Gastroesophageal sphincter (tissue), 4 donors: ENCODE measurements at regions not wholly inside any gene's neighbourhood (a gene's known extent, or its start where the extent isn't known, plus 50 kb on each side); places are given as distances from the start of the nearest gene placed in this dataset.
"Not testable (repeated sequence)": the region's sequence is repeated elsewhere in the genome, so short reads cannot be mapped to it uniquely, and the experiment has no call there.

Experiments
- ATAC-seq: fragments of 150-250 bp; one replicate; pipeline ENCODE4 v1.9.1; 2016; ENCODE audit warnings: mild to moderate bottlenecking, moderate library complexity
- H3K27ac ChIP-seq, 4 donors: fragments of 200-600 bp; sonication (generic) in 3 of 4; 1 replicate in 3 of 4; 2 replicates in 1 of 4; pipeline ENCODE4 v1.5.1; 2016 to 2019
- H3K27me3 ChIP-seq: fragments of 200-600 bp; sonication (generic); one replicate; pipeline ENCODE4 v1.5.1; 2019
- H3K36me3 ChIP-seq, 2 donors: fragments of 200-600 bp; sonication (generic); one replicate each; pipeline ENCODE4 v1.5.1; 2019; ENCODE audit warnings: control low read depth in 1 of 2
- H3K4me1 ChIP-seq, 3 donors: fragments of 200-600 bp; sonication (generic); 1 replicate in 2 of 3; 2 replicates in 1 of 3; pipeline ENCODE4 v1.5.1; 2016 to 2019; ENCODE audit warnings: control low read depth in 2 of 3
- H3K4me3 ChIP-seq, 2 donors: fragments of 200-600 bp; sonication (generic); one replicate each; pipeline ENCODE4 v1.5.1; 2019; ENCODE audit warnings: mild to moderate bottlenecking in 1 of 2, moderate library complexity in 1 of 2
- H3K9me3 ChIP-seq, 3 donors: fragments of 200-600 bp; sonication (generic); one replicate each; pipeline ENCODE4 v1.5.1; 2017 to 2019; ENCODE audit warnings: control low read depth in 2 of 3
- EP300 ChIP-seq: sonication (generic); formaldehyde crosslinking; IDR thresholded peaks from one replicate; pipeline ENCODE4 v1.6.1; 2017; ENCODE audit warnings: antibody characterized with exemption, mild to moderate bottlenecking
- POLR2A ChIP-seq, 2 donors: fragments of 450-650 bp; IDR thresholded peaks; one replicate each; pipeline ENCODE4 v1.6.1; 2017; ENCODE audit warnings: antibody characterized with exemption in 2 of 2, mild to moderate bottlenecking in 2 of 2, moderate library complexity in 1 of 2
- POLR2AphosphoS5 ChIP-seq: sonication (generic); formaldehyde crosslinking; IDR thresholded peaks from one replicate; pipeline ENCODE4 v1.6.1; 2017; ENCODE audit warnings: antibody characterized with exemption
- WGBS, 2 donors: methylation state at CpG; one replicate each; pipeline ENCODE4 v1.1.5; 2018; ENCODE audit warnings: low coverage in 1 of 2; 5-methylcytosine and 5-hydroxymethylcytosine counted together
- TF ChIP-seq, protein P1 (sequence below), 4 experiments: fragments of 200-600 bp in 2 of 4; fragments of 450-650 bp in 2 of 4; sonication (generic) in 1 of 4; IDR thresholded peaks; one replicate each; pipeline ENCODE4 v1.5.1; 2017 to 2019; ENCODE audit warnings: antibody characterized with exemption in 4 of 4, mild to moderate bottlenecking in 2 of 4, moderate library complexity in 2 of 4

DNA sequence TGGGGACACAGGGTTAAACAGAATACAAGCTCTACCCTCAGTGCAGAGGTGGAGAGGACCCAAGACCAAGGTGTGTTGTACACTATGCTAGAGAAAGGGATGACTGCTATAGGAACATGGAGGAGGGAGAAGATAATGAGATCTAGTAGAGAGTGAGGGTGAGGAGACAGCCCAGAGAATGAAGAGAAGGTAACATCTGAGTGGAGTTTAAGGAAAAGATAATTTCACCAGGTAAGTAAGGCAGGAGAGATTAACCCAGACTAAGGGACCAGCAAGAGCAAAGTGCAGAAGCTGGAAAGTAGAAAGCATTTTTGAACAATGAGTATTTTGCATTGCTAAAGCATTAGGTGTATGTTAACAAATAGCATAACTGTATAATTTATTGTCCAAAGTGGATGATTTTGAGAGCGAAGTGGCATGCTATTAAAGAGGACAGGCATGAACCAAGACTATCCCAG, 128.8 kb downstream of the RASSF10 start:
- no peaks in the 10 kb centered on the region for H3K9me3 ChIP-seq
- no peak overlapping the region for H3K4me3 ChIP-seq
- TF ChIP-seq POLR2A (IDR thresholded peaks at IDR 0.05) (no peak), POLR2AphosphoS5 (no peak), EP300 (no peak)
- TF ChIP-seq, protein P1, sequence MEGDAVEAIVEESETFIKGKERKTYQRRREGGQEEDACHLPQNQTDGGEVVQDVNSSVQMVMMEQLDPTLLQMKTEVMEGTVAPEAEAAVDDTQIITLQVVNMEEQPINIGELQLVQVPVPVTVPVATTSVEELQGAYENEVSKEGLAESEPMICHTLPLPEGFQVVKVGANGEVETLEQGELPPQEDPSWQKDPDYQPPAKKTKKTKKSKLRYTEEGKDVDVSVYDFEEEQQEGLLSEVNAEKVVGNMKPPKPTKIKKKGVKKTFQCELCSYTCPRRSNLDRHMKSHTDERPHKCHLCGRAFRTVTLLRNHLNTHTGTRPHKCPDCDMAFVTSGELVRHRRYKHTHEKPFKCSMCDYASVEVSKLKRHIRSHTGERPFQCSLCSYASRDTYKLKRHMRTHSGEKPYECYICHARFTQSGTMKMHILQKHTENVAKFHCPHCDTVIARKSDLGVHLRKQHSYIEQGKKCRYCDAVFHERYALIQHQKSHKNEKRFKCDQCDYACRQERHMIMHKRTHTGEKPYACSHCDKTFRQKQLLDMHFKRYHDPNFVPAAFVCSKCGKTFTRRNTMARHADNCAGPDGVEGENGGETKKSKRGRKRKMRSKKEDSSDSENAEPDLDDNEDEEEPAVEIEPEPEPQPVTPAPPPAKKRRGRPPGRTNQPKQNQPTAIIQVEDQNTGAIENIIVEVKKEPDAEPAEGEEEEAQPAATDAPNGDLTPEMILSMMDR (IDR thresholded peaks at IDR 0.05), result no peak
- 83% methylated on average over 1 of the region's 1 CpG; no CpG with 5 or more reads in 1 of the 2 donors for WGBS, 2 donors
- no peaks in the 10 kb centered on the region for H3K36me3 ChIP-seq
- no peak for ATAC-seq
- H3K4me1 ChIP-seq, result no peaks in the 10 kb centered on the region
- no peak overlapping the region for H3K27ac ChIP-seq
- peaks cover 4% of the 10 kb centered on the region for H3K27me3 ChIP-seq

DNA sequence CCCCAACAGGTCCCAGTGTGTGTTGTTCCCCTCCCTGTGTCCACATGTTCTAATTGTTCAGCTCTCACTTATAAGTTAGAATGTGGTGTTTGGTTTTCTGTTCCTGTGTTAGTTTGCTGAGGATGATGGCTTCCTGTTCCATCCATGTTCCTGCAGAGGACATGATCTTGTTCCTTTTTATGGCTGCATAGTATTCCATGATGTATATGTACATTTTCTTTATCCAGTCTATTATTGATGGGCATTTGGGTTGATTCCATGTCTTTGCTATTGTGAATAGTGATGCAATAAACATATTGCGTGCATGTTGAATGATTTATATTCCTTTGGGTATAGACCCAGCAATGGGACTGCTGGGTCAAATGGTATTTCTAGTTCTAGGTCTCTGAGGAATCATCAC, 130.0 kb downstream of the RASSF10 start:
- not testable (repeated sequence) for H3K9me3 ChIP-seq, ATAC-seq
- 82 to 100% methylated on average over 1 of the region's 1 CpG for WGBS, 2 donors

GRCh38 chr11:13140028-13140870, 131.1 kb downstream of the RASSF10 start:
- Histone ChIP-seq H3K9me3 (no peaks in the 10 kb centered on the region), H3K27ac (no peak overlapping the region), H3K4me1 (no peaks in the 10 kb centered on the region), H3K36me3 (no peaks in the 10 kb centered on the region), H3K4me3 (no peak overlapping the region), H3K27me3 (peaks cover 4% of the 10 kb centered on the region)
- TF ChIP-seq POLR2AphosphoS5, result no peak
- TF ChIP-seq EP300, result no peak
- TF ChIP-seq, protein P1 (IDR thresholded peaks at IDR 0.05), result no peak
- TF ChIP-seq POLR2A (IDR thresholded peaks at IDR 0.05), result no peak
- 20 to 59% methylated on average over 5 to 7 of the region's 7 CpGs for WGBS, 2 donors
- ATAC-seq, result no peak

More for the DNA sequence above, 130.0 kb downstream of the RASSF10 start:
- H3K4me1 ChIP-seq, H3K27me3 ChIP-seq, H3K4me3 ChIP-seq, H3K36me3 ChIP-seq, H3K27ac ChIP-seq: not testable (repeated sequence)

GRCh38 chr11:13140873-13141655, 131.9 kb downstream of the RASSF10 start:
- H3K27ac ChIP-seq, result no peak overlapping the region
- ATAC-seq, result no peak
- 76 to 91% methylated on average over 4 to 5 of the region's 10 CpGs for WGBS, 2 donors

More at GRCh38 chr11:13140873-13141655, 131.9 kb downstream of the RASSF10 start:
- TF ChIP-seq EP300, result no peak
- TF ChIP-seq, protein P1 (IDR thresholded peaks at IDR 0.05), result no peak
- TF ChIP-seq POLR2A (IDR thresholded peaks at IDR 0.05), result no peak
- H3K4me1 ChIP-seq, result no peaks in the 10 kb centered on the region
- H3K9me3 ChIP-seq, result no peaks in the 10 kb centered on the region
- H3K4me3 ChIP-seq, result no peak overlapping the region
- H3K27me3 ChIP-seq, result peaks cover 4% of the 10 kb centered on the region
- no peaks in the 10 kb centered on the region for H3K36me3 ChIP-seq
